ENCODE measurements at regions not wholly inside any gene's neighbourhood (a gene's known extent, or its start where the extent isn't known, plus 50 kb on each side); places are given as distances from the start of the nearest gene placed in this dataset.
"Not testable (repeated sequence)": the region's sequence is repeated elsewhere in the genome, so short reads cannot be mapped to it uniquely, and the experiment has no call there.

DNA sequence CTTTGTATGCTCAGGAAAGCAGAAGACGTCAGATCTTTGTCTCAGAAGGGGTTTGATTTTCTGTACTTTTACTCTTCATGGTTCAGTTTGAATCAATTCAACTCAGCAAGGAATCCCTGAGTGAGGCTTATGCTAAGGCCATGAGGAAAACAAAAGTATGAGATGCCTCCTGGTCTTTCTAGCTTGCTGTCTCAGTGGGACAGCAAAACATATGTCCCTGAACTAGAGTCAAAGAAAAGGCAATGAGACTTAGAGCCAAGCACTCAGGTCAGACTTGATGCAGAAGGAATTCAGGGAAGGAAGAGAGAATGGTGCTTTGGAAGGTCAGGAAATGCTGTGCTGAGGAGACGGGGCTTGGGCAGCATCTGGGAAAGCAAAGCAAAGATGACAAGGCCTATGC, 236.2 kb upstream of the SFRP2 start:
- 54 to 80% (median 67%) methylated on average over 2 of the region's 2 CpGs for WGBS, 5 donors
- H3K4me3 ChIP-seq: no peak overlapping the region
- intact Hi-C loops (cut with DNase I; ENCODE audit: low total_unique reads): no loop called here
- DNase-seq: no peak
- H3K9me3 ChIP-seq: no peaks in the 10 kb centered on the region
- H3K4me1 ChIP-seq: no peaks in the 10 kb centered on the region
- H3K36me3 ChIP-seq: no peaks in the 10 kb centered on the region
- TF ChIP-seq EP300 (IDR thresholded peaks at IDR 0.05) (no peak), POLR2AphosphoS5 (IDR thresholded peaks at IDR 0.05) (no peak), POLR2A (IDR thresholded peaks at IDR 0.05) (no peak)
- TF ChIP-seq, protein P1, sequence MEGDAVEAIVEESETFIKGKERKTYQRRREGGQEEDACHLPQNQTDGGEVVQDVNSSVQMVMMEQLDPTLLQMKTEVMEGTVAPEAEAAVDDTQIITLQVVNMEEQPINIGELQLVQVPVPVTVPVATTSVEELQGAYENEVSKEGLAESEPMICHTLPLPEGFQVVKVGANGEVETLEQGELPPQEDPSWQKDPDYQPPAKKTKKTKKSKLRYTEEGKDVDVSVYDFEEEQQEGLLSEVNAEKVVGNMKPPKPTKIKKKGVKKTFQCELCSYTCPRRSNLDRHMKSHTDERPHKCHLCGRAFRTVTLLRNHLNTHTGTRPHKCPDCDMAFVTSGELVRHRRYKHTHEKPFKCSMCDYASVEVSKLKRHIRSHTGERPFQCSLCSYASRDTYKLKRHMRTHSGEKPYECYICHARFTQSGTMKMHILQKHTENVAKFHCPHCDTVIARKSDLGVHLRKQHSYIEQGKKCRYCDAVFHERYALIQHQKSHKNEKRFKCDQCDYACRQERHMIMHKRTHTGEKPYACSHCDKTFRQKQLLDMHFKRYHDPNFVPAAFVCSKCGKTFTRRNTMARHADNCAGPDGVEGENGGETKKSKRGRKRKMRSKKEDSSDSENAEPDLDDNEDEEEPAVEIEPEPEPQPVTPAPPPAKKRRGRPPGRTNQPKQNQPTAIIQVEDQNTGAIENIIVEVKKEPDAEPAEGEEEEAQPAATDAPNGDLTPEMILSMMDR (IDR thresholded peaks at IDR 0.05): no peak
- no peak overlapping the region for H3K27ac ChIP-seq
- H3K27me3 ChIP-seq: no peaks in the 10 kb centered on the region

DNA sequence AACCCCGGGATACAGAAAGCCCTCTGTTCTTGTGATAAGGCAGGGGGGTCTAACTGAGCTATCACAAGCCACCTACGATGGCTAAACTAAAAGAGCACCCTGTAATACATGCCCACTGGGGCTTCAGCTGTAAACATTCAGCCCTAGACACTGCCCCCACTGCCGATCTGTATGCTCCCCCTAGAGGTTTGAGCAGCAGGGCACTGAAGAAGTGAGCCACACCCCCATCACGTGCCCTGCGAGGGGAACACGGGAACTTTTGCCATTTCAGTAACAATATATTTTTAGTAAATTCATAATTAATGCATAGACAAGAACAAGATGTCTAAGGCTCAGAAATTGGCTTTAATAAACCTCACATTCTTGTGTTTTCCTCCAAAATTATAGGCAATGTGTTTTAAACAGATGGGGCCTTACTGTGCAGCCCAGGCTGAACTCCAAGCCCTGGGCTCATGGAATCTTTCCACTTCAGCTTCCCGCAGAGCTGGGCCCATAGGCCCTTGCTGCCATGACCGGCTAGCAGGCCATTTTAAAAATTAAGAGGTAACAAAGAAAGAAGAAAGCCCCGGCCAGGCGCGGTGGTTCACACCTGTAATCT, 235.3 kb upstream of the SFRP2 start:
- Histone ChIP-seq H3K9me3 (no peaks in the 10 kb centered on the region), H3K4me3 (no peak overlapping the region), H3K4me1 (no peaks in the 10 kb centered on the region), H3K27ac (no peak overlapping the region), H3K27me3 (no peaks in the 10 kb centered on the region), H3K36me3 (no peaks in the 10 kb centered on the region)
- WGBS, 5 donors: 57 to 74% (median 70%) methylated on average over 11 of the region's 11 CpGs
- intact Hi-C loops (cut with DNase I; ENCODE audit: low total_unique reads): no loop called here
- no peak for DNase-seq
- TF ChIP-seq EP300 (IDR thresholded peaks at IDR 0.05): no peak
- TF ChIP-seq, protein P1 (IDR thresholded peaks at IDR 0.05): no peak
- no peak for TF ChIP-seq POLR2A (IDR thresholded peaks at IDR 0.05)
- TF ChIP-seq POLR2AphosphoS5 (IDR thresholded peaks at IDR 0.05): no peak

DNA sequence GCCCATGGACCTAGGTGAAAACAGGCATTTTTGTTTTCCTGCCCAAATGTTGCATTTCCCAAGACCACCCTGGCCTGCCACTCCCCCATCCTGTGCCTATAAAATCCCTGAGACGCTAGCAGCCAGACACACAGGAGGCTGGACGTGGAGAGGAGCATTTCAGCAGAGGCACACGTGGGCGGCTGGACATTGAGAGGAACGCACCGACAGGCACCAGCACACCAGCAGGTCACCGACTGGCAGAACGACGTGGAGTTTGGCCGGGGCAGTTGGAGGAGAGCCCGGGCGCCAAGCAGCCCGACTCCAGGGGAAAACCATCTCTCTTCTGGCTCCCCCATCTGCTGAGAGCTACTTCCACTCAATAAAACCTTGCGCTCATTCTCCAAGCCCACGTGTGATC, 234.8 kb upstream of the SFRP2 start:
- H3K36me3 ChIP-seq; H3K9me3 ChIP-seq; H3K27me3 ChIP-seq; H3K27ac ChIP-seq; DNase-seq; H3K4me3 ChIP-seq; H3K4me1 ChIP-seq; intact Hi-C loops (cut with DNase I; ENCODE audit: low total_unique reads): not testable (repeated sequence)
- 83 to 90% (median 88%) methylated on average over 14 to 15 of the region's 15 CpGs for WGBS, 5 donors

DNA sequence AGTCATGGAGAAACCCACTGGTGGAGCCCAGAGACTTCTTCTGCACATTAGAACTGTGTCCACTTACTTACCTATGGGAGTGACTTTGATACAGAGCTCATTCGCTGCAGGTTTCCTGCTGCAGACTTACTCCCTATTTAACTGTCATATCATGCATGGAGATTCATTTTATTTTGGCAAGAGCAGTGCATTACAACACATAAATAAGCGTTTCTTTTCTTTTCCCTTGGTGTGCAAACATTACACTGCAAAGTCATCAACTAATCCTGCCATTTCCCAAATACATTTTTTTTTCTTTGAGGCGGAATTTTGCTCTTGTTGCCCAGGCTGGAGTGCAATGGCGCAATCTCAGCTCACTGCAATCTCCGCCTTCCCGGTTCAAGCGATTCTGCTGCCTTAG, 230.9 kb upstream of the SFRP2 start:
- no peaks in the 10 kb centered on the region for H3K4me1 ChIP-seq
- no peak overlapping the region for H3K4me3 ChIP-seq
- no peak for DNase-seq
- no peak for TF ChIP-seq EP300 (IDR thresholded peaks at IDR 0.05)
- TF ChIP-seq POLR2A (IDR thresholded peaks at IDR 0.05): no peak
- no peak for TF ChIP-seq POLR2AphosphoS5 (IDR thresholded peaks at IDR 0.05)
- TF ChIP-seq, protein P1 (IDR thresholded peaks at IDR 0.05): no peak
- no peak overlapping the region for H3K27ac ChIP-seq
- no peaks in the 10 kb centered on the region for H3K9me3 ChIP-seq
- peaks cover 0 to 5% (median 0%) of the 10 kb centered on the region in 3 donors for H3K27me3 ChIP-seq
- intact Hi-C loops (cut with DNase I; ENCODE audit: low total_unique reads): no loop called here
- H3K36me3 ChIP-seq: no peaks in the 10 kb centered on the region
- 82 to 94% (median 89%) methylated on average over 7 of the region's 7 CpGs for WGBS, 5 donors

DNA sequence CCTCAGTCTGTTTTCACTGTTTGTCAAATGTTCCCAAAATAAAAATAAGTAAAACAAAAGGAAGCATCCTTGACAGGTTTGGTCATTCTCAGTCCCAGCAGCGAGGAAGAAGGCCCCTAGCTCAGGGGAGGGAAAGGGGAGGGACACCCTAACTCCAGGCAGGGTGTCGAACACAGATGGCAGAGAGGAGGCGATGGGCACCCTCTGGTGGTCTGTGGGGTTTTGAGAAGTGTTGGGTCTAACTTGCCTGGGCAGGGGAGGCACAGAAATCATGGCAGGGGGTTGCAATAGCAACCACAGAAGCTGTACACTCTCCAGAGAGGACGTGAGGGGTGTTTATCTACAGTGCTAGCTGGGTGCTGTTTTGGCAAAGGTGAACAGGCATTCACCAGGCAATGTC, 229.8 kb upstream of the SFRP2 start:
- no peak overlapping the region for H3K27ac ChIP-seq
- 37 to 51% (median 42%) methylated on average over 3 to 4 of the region's 4 CpGs for WGBS, 5 donors
- no peaks in the 10 kb centered on the region for H3K36me3 ChIP-seq
- intact Hi-C loops (cut with DNase I; ENCODE audit: low total_unique reads): no loop called here
- no peak for DNase-seq
- H3K27me3 ChIP-seq: peaks cover 0 to 5% (median 0%) of the 10 kb centered on the region in 3 donors
- no peak for TF ChIP-seq POLR2A (IDR thresholded peaks at IDR 0.05)
- TF ChIP-seq, protein P1 (IDR thresholded peaks at IDR 0.05): no peak
- TF ChIP-seq POLR2AphosphoS5 (IDR thresholded peaks at IDR 0.05): no peak
- no peak for TF ChIP-seq EP300 (IDR thresholded peaks at IDR 0.05)
- H3K9me3 ChIP-seq: no peaks in the 10 kb centered on the region
- H3K4me1 ChIP-seq: no peaks in the 10 kb centered on the region
- H3K4me3 ChIP-seq: no peak overlapping the region
